CD4-positive, alpha-beta T cell treated with Interleukin-10 for 1 hour (primary cell): ENCODE measurements at regions not wholly inside any gene's neighbourhood (a gene's known extent, or its start where the extent isn't known, plus 50 kb on each side); places are given as distances from the start of the nearest gene placed in this dataset.

Experiments used
- DNase-seq: peaks from one replicate; pipeline ENCODE4 v3.0.0-alpha.2; 2020

DNA sequence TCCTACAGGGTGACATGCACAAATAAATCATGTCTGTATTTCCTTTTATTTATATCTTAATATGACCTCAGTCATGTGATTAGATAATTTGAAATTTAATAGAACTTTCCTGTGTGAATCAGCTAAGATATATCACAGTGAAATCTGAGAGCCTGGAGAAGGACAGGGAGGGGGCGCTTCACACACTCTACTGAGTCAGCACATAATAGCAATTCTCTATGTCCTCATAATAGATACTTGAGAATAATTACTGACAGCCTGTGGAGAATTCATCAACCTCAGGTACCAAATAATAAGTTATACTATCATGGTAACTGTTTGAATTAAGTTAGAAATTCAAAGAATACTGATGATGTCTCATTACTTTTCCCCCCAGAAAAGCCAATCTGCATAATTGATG is 98.0 kb upstream of the SLC10A2 start:
- DNase-seq, result no peak

DNA sequence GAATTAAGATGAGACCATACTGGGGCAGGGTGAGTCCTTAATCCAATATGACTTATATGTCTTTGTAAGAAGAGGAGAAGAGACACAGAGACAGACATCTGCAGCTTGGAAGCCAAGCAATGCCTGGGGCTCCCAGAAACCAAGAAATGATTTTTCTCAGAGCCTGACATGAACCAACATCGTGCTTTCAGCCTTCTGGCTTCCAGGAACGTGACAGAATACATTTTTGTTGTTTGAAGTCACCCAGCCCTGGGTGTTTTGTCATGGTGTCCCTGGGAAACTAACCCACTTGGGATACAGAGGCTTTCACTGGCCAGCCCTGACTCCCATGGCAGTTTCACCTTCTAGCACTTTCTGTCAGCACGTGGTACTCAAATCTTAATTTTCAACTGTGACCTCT is 95.3 kb upstream of the SLC10A2 start:
- DNase-seq, result no peak

DNA sequence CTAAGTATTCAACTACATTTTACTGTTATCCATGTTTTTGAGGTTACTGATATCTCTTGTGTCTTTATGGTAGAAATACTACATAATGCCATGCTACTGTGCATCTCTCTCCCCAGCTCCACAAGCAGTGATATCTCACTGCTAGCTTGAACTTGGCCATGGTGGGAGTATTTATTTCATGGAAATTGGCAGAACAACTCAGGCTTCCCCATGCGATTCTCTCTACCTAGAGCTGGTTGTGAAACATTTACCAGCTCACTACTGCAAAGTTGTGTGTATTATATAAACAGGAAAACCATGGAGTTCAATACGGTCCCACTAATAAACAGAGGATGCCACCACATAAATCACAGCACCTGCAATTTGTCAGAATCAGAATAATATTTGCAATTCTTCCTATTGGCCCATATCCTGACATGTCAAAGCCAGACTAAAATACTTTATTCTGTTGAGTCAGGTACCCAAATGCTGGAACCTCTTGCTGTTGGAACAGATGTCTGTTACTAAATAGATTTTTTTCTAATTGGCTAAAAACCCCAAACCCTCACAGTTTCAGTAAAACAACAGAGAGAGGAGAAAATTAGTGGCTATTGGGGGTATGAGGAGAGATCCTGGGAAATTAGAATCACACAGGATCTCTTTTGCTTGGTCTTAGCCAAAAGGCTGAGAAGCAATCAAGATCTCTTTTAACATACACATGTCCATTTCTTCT is 91.4 kb upstream of the SLC10A2 start:
- no peak for DNase-seq

DNA sequence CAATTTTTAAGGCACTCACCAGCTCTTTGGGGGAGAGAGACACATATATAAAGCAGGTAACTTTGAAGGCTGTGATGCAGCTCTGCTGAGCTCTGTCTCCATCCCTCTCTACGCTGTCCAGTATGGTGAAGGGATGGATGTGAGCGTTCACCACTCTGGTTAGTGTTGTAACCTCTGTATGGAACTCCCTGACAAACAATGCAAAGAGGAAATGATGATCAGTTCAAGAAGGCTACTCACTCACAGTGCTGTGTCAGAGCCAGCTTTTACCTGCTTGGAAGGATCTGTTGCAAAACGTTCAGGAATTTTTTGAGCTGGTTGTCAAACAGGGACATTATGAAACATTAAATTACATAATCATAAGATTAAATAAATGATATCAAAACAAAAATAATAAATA is 90.8 kb upstream of the SLC10A2 start:
- no peak for DNase-seq

DNA sequence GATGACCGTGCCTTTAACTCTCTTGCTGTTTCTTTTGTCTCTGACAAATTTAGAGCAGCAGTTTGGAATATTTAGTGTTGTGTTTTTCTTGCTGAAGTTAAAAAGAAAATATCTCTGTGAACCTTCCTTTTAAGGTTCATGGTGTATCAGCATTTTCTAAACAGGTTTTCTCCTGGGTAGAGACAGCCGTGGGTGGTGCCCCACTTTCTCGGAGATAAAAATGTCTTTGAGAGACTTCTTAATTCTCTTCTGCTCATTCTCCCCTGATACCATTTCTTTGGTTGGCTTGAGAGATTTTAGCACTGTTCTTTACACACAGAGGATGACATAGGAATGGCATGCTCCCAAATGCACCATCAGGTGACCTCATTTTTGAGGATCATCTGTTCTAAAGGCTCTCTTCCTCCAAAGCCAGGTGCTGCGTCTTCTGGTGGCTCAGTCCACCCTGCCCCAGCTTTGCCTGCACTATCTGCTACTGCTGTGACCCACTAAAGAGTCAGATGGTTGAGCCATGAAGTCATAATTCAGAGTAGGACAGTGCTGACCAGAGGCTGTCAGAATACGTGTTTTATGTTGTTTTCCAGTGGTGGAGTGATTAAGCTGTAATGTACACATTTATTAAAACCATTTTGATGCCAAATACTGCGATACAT is 90.3 kb upstream of the SLC10A2 start:
- no peak for DNase-seq

DNA sequence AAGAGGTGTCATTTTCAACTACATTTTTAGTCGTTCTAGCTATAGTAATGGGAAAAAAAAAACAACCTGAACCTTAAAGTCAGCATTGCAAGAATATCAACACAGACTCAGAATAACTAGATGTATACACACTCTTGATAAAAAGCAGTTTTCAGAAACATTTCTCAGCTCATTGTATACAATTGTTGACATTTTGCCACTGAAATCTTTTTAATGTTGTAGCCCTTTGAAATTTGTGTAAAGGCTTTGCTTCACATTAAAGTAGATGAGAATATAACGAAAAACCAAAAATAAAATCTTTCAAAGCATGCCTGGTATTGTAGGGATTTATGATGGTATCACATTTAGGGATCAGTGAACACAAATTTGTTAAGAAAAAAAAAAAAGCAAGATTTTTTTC is 87.2 kb upstream of the SLC10A2 start:
- no peak for DNase-seq

DNA sequence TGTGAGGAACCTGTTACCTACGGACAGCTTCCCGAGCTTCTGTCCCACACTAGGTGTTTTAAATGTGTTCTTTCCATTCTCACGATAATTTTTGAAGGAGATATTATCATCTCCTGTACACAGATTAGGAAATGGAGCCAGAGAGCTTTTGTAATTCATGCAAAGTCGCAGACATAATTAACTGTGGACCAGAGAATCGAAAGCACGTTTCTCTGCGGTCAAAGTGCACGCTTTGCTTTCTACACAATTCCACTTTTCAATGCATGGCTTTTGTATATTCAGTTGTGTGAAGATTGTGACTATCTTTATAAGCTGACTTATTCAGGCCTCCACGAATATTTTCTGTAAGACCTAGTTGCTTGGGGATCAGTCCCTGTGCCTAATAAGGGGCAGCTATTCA is 81.7 kb upstream of the SLC10A2 start:
- no peak for DNase-seq

DNA sequence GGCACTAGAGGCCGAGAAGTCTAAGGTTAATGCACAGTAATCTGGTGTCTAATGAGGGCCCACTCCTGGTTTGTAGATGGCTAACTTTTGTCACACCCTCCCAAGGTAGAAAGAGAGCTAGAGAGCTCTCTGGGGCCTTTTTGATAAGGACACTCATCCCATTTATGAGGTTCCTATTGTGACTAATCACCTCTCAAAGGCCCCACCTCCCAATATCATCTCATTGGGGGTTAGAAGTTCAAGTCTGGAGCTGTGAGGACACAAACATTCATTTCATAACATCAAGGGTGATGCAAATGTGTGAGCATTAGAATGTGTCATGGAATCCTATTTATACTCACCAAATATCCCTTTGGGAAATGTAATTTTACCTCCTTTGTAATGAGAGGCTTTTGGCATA is 79.2 kb upstream of the SLC10A2 start:
- no peak for DNase-seq

DNA sequence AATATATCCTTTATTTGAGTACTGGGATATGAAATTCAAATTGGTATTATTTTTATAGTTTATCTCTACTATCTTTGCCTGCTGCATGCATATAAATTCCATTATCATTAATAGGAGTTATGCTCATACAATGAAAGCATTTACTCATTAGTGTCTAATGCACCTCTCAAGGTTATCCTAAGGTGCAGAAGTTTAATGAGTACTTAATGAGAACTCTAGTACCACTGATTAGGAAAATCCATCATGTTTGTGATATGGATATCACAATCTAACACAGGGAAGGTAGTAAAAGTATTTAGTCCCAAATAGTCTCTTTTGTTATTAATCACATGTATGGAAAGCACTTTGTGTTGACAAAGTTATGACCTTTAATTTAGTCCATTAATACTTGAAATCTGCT is 77.2 kb upstream of the SLC10A2 start:
- DNase-seq, result no peak

DNA sequence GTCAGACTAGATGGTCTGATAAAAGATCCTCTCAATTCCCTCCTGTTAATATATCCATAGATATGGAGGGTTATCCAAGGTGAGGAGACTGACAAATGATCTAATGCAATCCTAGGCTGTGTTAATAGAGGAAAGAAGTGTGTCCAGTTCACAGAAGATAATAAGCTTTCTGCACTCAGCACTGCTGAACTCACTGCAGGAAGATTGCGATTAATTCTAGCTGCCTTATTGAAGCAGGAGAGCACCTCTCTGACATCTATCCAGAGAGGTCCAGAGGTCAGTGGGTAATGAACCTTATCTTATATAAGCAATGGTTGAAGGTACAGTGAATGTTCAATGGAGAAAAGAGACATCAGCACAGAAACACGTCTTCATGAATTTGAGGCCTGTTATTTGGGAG is 75.9 kb upstream of the SLC10A2 start:
- no peak for DNase-seq

DNA sequence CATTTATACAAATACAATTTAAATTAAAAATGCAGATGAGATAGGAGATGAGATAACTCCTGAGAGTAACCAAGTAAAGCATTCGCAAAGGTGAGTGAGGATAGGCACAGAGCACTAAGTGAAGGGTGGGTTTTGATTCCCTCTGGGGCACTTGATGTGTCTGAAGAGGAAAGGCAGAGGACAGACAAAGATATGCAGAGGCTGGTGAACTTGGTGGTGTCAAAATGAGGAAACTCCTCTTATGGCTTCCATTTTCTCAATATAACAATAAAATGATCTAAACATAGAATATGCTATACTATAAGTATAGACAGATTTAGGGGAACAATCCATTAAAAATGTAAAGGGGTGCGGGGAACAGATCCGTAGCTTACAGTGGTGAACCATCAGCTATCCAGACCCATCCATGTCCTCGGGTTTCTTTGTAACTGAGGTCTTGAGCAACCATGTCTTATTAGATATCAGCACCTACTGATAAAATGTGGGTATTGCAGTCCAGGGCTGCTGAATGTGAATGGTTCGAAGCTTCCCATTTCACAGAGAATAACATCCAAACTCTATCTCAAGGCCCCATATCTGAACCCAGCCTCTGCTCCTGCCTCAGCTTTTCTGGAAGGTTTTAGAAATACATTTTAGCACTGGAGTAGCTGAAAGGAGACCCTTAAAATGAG is 73.9 kb upstream of the SLC10A2 start:
- DNase-seq, result no peak

DNA sequence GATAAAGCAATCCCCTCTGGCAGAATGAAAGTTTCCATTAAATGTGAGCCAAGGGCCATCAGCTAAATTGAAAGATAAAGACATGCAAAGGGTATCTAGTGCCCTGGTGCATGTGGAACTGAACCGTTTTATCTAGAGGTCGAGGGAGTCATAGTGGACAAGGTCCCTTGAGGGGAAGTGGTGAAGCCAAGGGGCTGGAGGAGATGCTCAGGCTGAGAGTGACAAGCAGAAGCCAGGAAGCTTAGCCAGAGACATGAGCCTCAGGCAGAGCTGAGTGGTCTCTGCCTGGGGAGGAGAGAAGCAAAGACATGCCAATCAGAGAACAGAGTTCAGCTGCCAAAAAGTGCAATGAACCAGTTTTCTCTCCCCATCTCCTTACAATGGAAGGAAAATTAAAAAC is 68.1 kb upstream of the SLC10A2 start:
- no peak for DNase-seq

DNA sequence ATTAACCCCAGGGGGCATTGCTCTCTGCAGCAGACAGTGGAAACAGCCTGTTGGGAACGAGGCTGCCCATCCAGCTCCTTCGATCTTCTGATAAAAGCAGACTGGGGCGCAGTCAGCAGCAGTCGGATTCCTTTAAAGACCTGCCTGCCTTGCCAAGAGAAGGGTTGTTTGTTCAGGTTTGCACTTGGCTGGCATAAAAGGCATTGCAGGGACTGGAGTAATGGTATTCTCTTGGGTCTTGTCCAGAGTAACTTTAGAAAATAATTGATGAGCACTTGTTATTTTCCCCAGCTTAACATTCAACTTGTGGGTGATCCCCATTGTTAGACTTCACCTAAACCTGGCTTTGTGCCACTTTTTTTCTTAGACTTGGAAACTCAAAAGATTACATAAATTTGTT is 67.3 kb upstream of the SLC10A2 start:
- DNase-seq, result no peak

DNA sequence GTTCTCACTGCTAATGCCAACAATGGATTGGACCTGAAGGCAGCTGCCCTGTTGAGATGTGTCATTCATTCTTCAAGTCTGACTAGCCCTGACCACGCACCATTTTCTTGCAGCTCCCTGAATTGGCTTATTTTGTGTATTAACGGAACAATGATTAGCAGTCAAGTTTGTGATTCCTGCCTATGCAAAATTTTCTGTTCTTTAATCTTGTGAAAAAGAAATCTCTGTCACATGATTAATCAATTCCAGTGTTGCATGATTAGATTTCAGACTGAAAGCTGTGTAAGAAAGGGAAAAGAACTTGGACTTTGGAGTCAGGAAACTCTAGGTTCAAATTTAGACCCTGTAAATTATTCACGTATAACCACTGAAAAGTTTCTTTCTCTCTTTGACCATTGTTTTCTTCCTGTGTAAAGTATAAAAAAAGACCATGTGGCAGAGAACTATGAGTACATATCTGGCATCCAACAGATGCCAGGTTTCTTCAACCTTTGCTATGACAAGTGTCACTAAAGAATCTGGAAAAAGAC is 64.5 kb upstream of the SLC10A2 start:
- DNase-seq, result no peak

DNA sequence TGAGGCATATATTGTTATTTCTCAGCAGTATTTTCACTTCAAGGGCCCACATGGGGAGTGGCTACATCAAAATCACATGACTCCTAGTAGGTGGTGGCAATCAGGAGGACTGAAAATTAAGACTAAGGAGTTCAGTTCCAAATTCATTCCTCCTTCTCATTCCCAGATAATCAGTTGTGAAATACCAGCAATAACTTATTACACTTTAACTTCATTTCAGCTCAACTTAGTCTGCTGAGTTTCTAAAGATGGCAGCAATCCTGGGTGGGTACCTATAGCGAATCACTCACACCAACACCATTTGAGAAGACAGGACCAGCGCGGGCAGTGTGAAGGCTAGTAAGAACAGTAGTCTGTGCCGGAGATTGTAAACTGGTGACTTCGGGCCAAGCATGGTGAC is 63.9 kb upstream of the SLC10A2 start:
- DNase-seq, result no peak
